HG02840 (cell line): ENCODE measurements at regions not wholly inside any gene's neighbourhood (a gene's known extent, or its start where the extent isn't known, plus 50 kb on each side); places are given as distances from the start of the nearest gene placed in this dataset.
"Not testable (repeated sequence)": the region's sequence is repeated elsewhere in the genome, so short reads cannot be mapped to it uniquely, and the experiment has no call there.

Experiments used
- ATAC-seq: cut with Tn5 transposase; IDR thresholded peaks from one replicate; pipeline ENCODE4 v1.9.1; 2021; ENCODE audit warnings: mild to moderate bottlenecking, moderate library complexity, moderate number of reproducible peaks; ENCODE audit not compliant: unreplicated experiment, low FRiP score

DNA sequence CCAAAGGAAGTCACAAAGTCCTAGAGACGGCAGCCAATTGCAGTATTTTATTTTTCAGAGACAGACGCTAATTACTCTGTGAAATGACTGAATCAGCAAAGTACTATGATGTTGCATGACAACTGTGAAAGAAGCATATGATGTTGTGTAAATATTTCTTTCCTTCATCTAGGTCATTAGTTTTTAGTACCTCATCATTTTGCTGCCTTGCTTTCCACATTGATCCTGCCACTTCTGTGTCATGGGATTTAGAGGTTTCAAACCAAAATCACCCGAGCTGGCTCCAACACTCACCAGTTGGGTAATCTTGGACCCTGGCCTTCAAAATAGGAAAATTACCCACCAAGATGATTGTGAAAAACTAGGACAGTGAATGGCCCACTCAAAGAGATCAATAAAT is 585.2 kb downstream of the ACTL7B start:
- no peak for ATAC-seq

DNA sequence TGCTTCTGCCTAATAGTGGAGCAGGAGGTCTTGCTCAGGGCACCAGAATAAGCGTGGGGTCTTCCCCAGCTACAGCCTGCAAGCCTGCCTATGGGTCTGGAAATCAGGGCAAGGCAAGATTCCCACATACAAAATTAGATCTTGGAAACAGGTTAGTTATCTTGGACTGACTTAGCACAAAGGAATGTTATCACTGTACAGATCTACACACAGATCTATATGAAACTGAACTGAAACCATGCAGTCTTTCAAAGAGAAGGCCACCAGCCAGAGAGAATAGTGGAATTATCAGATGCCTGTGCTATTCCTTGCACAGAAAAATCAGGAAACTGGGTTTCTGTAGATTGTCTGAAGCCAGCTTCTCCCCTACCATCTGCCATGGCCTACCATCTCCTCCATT is 585.7 kb downstream of the ACTL7B start:
- ATAC-seq: no peak

DNA sequence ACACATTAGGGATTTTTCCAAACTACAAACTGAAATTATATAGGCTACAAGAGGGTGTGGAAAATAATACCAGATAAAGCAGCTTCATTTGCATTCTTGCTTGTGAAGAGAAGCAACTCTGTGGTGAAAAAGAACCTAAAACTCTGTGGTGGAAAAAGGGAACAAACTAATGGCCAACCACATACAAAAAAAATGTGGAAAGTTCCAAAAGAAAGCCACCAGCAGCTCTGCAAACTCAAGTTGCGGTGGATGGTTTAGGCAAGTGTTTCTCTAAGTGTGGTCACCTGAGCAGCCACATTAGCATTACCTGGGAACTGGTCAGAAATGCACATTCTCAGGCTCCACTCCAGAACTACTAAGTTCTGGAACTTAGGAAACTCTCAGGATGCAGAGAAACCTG is 586.4 kb downstream of the ACTL7B start:
- no peak for ATAC-seq

DNA sequence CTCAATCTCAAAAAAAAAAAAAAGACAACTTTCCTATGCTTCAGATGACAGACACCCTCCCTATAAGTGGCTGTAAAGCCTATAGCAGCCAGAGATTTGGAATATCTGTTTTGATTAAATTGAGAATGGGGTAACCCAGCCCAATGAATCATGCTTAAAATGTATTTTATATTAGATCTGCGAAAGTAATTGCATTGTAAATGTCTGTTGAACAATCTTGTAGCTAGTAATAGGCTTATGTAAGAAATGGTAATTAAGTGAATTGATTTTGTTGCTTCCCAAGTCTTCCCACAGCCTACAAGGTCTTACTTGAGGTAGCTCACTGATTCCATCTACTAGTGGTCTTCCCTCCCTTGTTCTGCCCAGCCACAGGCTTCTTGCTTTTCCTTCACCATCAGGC is 590.7 kb downstream of the ACTL7B start:
- no peak for ATAC-seq

DNA sequence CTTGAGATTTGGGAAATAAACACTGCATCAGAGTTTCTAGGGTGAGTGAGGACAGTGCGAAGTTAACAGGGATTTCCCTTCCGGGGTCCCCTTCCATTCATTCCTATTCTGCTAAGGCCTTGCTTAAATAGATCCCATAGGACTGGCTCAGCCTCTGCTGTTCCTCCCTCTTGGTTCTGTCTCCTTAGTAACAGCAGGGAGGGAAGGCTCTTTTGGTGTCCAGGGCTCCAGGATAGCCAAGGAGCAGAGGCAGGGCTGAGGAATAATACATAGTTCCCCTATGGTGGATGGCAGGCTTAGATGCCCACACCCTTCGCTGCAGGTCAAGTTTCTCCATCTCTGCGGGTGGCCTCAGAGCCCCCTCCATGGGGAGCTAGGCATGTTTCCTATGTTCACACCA is 591.7 kb downstream of the ACTL7B start:
- no peak for ATAC-seq

DNA sequence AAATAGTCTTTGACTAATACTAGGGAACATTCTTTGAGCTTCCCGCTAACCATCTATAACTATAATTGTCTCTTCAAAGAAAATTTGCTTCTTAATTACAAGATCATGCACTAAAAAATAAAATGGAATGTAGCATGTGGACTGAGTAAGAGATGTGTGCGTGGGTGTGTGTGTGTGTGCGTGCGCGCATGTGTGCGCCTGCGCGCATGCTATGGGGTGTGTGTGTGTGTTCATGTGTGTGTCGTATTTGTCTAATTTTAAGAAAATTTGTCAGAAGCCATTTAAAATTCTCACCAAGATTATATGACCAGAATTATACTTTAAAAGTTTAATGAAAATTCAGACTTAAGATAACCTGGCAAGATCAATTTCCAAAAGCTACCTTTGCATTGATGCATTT is 593.0 kb downstream of the ACTL7B start:
- no peak for ATAC-seq

DNA sequence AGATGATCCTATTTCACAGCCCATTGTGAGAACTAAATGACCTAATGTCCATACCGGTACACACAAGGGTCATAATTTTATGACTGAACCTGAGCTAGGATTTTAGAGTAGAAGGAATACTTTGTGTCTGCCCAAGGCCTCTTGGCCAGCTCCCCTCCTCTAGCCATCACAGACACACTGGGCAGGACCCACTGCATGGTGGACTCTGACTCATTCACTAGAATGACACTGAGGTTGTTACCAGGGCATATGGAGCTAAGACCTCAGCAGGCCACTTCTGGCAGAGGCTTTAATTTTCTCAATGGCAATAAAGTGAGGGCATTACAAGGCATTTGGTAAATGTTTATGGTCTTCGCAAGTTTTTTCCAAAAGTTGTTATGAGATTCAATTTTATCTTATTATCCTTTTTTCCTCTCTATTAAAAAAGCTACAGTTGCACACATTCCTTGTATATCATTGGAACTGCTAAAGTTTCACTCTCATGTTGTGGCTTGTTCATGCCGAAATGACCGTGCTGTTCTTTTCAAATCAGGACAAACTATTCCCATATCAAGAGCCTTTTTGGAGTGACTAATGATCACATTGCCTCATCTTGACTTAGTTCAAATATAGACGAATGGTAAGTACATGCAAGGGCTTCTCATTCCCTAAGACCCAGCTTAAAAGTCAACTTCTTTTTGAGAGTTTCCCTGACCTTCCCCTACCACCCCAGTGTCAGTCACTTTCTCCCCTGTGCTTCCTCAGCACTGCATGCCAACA is 595.7 kb downstream of the ACTL7B start:
- ATAC-seq: no peak

DNA sequence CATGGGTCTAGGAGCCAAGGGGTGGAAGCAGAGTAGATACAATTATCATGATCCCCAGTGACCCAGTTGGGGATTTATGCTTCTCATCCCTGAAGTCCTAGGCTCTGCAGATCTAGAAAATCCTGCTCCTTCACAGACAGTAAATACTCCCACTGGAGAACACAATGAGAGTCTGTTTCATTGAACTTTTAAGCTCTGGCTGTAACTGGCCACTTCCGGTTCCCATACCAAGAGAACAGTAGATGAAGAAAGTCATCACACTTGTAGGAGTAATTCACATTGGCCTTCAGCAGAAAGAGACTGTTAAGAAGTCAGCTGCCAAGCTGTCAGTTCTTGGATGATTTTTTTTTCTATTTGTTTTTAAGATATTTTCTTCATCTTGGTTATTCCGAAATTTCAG is 597.1 kb downstream of the ACTL7B start:
- ATAC-seq: no peak

DNA sequence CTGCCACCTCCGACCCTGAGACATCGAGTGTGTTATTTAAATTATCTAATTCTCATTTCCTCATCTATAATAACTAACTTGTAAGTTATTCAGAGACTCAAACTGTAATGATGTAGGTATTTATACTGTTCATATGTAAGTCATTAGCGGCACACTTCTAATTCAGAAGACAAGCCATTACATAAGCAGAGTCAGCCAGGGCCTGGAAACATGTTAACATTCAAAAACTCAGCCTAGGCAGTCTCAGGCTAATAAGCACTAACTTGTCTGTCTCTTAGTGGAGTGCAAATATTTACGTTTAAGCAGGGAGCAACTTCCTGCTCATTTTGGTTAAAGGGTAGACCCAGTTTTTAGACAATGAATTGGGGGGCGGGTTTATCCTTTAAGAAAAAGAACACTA is 598.4 kb downstream of the ACTL7B start:
- no peak for ATAC-seq

DNA sequence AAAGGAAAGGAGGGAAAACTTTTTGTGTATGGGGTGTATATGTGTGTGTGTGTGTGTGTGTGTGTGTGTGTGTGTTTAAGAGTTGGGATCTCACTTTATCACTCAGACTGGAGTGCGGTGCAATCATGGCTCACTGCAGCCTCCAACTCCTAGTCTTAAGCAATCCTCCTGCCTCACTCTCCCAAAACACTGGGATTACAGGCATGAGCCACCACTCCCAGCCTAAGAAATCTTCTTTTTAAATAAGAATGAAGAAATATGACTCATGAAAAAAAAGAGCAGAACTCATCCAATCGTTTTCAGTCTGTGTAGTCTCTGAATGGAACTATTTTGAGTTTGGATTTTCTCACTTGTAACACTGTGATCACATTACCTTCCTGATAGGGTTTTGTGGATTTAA is 601.5 kb downstream of the ACTL7B start:
- no peak for ATAC-seq

DNA sequence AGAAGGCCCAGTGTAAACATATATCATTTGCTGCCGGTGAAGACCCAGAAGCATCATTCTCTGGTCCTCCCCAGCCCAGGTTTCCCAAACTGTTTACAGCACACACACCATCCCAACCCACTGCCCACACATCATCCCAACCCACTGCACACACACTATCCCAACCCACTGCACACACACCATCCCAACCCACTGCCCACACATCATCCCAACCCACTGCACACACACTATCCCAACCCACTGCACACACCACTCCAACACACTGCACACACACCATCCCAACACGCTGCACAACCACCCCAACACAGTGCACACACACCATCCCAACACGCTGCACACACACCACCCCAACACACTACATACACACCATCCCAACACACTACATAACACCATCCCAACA is 608.4 kb downstream of the ACTL7B start:
- not testable (repeated sequence) for ATAC-seq

DNA sequence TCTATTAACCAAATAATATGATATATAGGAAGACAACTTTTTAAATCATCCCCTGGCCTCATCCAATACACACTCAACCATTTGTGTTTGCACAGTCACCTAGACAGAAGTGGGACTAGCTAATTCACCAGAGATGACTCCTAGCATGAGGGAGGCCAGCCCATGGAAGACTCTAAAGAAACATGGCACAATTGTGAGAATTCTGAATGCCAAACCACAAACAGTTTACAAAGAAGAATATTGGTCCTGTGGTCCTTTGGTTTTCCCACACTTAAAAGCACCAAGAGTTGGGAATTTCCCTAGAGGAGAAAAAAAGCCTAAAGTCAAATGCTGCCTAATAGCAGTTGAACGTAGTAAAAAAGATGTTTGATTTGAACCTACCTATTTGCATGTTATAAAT is 609.9 kb downstream of the ACTL7B start:
- no peak for ATAC-seq

DNA sequence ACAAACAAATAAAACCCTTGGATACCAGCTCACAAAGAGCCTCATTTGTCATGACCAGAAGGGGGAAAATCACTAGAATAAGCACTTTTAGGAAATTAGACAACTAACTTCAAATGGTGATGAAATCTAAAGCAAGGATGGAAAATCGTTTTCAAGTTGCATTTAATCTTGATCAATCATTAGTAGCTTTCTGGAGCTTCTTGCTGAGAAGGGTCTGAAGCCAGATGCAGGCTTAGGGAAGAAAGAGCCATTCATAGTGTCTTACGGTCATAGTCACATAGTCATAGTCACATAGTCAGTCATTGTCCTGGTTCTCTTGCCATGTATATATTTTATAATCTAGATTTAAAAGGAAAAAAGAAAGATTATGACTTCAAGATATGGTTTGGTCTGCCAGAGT is 610.5 kb downstream of the ACTL7B start:
- ATAC-seq: no peak

DNA sequence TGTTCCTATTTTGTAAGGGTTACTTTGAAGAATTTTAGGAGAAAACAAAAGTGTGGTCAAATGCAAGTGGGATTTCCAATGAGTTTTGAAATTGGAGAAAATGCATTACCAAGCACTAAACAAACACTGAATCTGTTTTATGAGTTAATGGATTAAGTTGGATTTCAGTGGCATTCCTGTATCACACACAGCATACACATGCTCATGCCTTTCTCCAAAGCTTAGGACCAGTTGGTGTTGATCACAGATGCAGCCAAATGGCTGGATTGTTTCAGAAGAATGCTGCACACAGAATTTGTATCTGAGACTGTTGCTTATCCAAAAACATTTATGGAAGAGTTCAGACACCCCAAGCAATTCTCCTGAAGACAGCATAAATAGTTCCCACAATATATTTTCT is 611.1 kb downstream of the ACTL7B start:
- ATAC-seq: no peak

DNA sequence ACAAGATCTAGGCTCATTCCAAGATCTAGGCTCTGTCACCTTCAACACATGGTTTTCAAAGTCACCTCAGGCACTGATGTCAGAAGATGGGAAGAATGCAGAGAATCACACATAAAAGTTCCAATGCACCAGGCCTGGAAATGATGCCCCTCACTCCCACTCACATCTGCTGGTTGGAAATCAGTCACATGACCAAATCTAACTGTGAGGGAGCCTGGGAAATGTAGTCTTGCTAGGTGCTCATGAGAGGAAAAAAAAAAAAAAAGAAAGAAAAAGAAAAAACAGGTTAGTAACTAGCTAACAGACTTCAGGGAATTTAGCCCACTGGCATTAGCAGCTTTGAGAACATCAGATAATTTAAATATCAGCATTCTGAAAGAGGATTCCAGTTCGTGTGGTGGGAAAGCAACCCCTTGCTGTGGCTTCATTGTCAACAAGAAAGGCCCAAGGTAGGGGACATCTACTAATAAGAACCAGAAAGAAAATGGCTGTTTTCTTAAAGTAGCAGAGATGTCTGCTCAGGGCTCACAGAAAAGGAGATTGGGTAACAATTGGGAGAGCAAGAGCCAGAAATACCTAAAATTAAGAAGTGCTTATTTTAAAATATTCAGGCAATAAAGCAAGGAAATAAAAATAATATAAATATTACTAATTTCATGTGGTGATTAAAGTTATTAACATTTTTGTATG is 614.3 kb downstream of the ACTL7B start:
- no peak for ATAC-seq

DNA sequence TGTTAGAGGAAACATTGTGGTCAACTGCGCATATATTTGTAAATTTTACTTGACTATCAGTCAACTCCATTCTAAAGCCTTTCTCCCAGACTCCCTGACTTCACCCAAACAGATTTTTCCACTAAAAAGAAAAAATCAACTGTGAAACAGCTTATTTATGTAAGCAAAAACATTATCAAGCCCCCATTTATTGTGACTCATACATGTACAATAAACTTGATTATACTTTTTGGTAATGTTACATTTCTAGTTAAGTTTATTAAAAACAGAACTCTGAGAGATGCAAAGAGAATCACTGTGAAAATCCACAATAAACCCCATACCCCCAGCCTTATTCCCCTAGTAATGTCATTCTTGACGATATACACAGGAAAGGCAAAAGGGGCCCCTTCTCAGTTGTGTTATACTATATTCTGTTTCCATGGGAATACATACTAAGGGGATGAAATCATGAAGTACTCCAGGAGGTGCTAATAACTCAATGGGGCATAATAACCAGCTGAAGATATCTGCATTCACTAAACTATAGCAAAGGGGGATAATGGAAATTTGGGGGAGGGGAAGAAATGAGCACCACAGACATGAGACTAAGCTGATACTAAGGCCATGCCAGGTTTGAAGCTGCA is 616.0 kb downstream of the ACTL7B start:
- ATAC-seq: no peak

DNA sequence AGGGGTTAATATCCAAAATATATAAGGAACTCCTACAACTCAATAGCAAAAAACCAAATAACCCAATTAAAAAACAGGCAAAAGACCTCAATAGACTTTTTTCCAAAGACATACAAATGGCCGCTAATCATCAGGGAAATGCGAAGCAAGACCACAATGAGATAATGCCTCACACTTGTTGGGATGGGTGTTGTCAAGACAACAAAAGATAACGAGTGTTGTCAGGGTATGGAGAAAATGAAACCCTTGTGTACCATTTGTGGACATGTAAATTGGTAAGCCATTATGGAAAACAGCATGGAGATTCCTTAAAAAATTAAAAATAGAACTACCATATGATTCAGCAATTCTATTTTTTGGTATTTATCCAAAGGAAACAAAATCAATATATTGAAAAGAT is 620.2 kb downstream of the ACTL7B start:
- ATAC-seq: no peak

DNA sequence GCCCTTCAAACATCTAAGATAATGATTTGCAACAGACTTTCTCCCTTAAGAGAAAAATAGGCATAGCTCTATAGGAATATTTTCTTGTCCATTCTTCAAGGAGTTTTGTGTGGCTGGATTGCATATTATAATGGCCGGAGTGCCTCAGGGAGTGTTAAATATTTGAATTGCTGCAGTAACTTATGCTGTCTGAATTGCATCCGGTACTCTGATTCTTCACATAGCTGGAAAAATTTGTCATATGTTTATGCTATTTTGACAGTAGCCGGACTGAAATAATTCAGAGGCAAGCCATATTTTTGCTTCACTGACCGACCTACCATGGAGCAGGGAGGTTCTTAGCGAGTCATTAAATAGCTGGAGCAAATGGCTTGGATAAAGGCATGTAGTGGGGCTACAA is 621.0 kb downstream of the ACTL7B start:
- ATAC-seq: no peak

DNA sequence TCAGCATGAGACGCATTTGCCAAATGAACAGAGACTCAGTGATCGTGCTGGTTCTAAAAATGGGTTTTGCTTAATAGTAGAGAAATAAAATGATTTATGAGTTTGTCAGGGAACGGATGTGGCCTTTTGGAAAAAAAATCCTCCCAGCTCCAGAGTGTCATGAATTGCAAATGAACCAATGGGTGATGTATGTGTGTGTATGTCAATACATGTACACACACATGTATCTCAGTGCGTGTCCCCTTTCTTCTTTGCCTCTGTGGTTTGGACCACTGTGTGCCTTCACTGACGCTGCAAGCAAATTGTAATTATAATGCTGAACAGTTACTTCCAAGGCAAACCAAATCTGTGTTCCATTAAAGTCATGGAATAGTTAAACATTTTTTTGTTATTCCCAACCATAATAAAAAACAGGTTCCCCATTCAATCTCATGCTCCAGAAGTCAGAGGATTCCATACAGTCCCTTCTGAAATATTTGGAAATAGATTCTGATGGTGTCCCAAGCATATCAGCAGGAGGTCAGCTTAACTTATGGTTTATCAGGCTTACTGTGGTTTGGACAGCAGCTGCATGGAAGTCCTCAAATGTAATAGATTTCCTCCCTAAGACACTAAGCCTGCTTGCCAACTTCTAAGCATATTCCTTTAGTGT is 630.5 kb downstream of the ACTL7B start:
- no peak for ATAC-seq

DNA sequence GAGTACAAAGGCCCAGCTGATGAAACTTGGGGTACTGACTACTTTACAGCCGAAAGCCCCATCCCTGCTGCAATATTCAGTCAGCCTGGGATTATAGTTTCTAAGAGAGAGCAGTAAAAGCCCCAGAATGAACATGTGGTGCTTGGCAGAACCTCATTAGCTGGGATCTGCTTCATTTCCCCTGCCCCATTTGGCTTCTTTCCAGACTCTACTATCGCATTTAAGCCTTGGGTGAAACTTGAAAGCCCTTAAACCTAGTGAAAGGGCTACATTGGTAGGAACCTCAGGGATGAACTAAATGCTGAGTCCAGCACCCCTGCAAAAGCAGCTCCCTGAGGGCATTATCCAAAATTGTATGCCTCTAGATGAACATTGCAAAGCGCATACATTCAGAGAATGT is 631.1 kb downstream of the ACTL7B start:
- no peak for ATAC-seq

DNA sequence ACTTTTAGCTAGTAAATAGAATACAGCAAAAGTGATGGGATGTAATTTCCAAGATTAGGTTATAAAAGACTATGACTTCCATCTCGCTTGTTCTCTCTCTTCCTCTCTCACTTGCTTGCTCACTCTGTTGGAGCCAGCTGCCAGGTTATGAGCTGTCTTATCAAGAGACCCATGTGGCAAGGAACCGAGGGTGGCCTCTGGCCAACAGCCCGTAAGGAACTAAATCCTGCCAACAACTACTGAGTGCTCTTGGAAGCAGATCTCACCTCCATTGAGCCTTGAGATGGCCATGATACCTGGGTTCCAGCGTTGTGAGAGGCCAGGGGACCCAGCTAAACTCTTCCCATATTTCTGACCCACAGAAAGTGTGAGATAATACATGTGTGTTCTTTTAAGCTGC is 636.1 kb downstream of the ACTL7B start:
- no peak for ATAC-seq
